ENCODE measurements at regions not wholly inside any gene's neighbourhood (a gene's known extent, or its start where the extent isn't known, plus 50 kb on each side); places are given as distances from the start of the nearest gene placed in this dataset.

DNA sequence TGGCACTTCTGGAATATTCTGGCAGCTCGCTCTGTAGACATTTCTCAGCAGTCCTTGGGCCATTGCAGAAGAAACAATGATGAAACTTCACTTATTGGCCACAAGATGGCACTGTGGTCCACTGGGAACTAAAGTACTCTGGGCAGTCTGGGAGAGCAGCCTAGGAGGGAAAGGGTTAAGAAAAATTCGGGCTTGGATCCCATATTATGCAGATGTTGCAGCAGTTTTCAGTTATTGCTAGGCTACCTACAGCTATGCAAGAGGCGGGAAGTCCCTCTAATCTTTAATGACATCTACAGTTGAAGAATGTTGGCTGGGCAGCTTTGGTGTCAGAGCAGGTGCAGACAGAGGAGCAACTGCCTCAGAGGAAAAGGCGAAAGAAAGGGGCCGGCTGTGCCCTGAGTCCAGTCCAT, 201.7 kb upstream of the PRSS58 start:
- ChIA-PET CTCF (interaction anchor here (0.7 to 10.6 kb wide), 24 partner anchors 9 to 144 kb away, joined by 3 to 79 read pairs (median 4); no protein-coding TSS in a partner anchor), POLR2A (no interaction called here)
- TF ChIP-seq, protein P1, sequence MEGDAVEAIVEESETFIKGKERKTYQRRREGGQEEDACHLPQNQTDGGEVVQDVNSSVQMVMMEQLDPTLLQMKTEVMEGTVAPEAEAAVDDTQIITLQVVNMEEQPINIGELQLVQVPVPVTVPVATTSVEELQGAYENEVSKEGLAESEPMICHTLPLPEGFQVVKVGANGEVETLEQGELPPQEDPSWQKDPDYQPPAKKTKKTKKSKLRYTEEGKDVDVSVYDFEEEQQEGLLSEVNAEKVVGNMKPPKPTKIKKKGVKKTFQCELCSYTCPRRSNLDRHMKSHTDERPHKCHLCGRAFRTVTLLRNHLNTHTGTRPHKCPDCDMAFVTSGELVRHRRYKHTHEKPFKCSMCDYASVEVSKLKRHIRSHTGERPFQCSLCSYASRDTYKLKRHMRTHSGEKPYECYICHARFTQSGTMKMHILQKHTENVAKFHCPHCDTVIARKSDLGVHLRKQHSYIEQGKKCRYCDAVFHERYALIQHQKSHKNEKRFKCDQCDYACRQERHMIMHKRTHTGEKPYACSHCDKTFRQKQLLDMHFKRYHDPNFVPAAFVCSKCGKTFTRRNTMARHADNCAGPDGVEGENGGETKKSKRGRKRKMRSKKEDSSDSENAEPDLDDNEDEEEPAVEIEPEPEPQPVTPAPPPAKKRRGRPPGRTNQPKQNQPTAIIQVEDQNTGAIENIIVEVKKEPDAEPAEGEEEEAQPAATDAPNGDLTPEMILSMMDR (IDR thresholded peaks at IDR 0.05; ENCODE audit: control extremely low read depth, extremely low read depth, low read depth, missing control alignments), result peak; percentile 67
- peak; percentile 52 for DNase-seq (ENCODE audit: extremely low spot score)

DNA sequence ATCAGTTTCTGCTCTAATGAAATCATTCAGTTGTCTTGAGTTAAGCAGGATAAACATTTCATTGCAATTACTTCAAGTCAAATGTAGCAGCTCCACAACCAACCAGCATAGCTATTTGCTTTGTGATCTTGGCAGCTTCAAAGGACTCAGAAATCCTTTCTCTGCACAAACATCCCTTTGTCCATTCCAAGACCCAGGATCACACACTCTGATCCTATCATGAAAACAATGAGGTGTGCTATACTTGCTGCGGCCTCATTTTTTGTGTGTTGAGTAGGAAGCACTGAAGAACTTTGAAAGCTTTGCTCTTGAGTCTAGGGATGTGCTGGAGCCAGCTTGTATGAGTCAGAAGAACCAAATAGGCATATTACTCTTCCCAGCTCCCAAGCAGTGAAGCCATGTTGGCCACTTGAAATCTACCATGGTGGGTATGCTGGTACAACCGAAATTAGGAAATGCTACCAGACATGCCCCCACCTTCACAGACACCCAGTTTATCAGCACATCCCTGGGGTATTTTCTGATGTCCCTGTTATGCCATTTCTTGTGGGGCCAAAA, 199.4 kb upstream of the PRSS58 start:
- ChIA-PET POLR2A (no interaction called here), CTCF (interaction anchor here (0.7 to 2.1 kb wide), 4 partner anchors 8 to 79 kb away, joined by 3 to 6 read pairs (median 4); no protein-coding TSS in a partner anchor)
- TF ChIP-seq, protein P1 (IDR thresholded peaks at IDR 0.05; ENCODE audit: control extremely low read depth, extremely low read depth, low read depth, missing control alignments), result no peak
- no peak for DNase-seq (ENCODE audit: extremely low spot score)

DNA sequence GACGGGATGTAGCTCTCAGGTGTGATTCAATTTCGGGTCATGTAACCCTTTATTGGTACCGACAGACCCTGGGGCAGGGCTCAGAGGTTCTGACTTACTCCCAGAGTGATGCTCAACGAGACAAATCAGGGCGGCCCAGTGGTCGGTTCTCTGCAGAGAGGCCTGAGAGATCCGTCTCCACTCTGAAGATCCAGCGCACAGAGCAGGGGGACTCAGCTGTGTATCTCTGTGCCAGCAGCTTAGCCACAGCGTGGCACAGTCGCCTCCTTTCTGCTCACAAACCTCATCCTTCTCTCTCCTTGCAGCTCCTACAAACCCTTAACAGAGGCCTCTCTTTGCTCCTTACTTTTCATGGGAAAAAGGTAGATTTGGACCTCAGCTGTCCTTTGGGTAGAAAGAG, 197.5 kb upstream of the PRSS58 start:
- CTCF ChIA-PET, result interaction anchor here (1.2 to 2.1 kb wide), 3 partner anchors 11 to 63 kb away, joined by 3 to 6 read pairs (median 5); no protein-coding TSS in a partner anchor
- TF ChIP-seq, protein P1 (IDR thresholded peaks at IDR 0.05; ENCODE audit: control extremely low read depth, extremely low read depth, low read depth, missing control alignments), result no peak
- POLR2A ChIA-PET, result no interaction called here
- DNase-seq (ENCODE audit: extremely low spot score), result no peak

DNA sequence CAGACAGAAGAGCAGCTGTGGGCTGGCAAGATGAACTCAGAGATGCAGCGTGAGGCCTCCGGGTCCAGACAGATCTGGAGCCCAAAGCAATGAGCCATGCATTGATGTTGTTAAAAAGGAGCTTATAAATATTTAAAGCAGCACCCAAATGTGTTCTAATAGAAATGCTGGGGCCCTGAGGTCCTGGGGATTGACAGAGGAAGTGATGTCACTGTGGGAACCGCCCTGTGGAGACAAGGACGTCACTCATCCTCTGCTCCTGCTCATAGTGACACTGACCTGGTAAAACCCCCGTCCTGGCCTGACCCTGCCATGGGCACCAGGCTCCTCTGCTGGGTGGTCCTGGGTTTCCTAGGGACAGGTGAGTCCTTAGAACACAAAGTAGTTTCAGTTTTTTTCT, 197.0 kb upstream of the PRSS58 start:
- POLR2A ChIA-PET, result no interaction called here

DNA sequence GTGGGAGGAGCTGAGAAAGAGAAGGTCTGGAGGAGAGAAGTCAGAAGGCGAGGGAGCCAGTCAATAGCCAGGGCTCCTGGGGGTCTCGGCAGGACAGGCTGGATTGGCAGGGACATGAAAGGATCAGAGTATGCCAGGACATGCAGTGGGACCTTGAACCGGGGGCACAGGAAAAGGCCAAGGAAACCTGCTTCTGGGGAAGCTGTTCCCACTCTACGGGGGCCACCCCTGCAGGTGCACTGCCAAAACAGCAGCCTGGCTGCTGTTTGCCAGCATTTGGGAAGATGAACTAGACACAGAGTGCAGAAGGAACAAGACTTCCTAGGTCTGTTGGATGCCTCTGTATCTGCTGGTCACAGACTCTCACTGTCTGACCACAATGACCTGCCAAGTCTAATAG, 194.9 kb upstream of the PRSS58 start:
- ChIA-PET CTCF (interaction anchor here (0.9 to 1.0 kb wide), 2 partner anchors 8 to 26 kb away, joined by 3 read pairs; no protein-coding TSS in a partner anchor), POLR2A (no interaction called here)
- no peak for DNase-seq (ENCODE audit: extremely low spot score)
- TF ChIP-seq, protein P1 (IDR thresholded peaks at IDR 0.05; ENCODE audit: control extremely low read depth, extremely low read depth, low read depth, missing control alignments), result no peak

More for the DNA sequence above, 197.0 kb upstream of the PRSS58 start:
- CTCF ChIA-PET, result interaction anchor here (0.7 to 1.4 kb wide), 3 partner anchors 10 to 151 kb away, joined by 3 to 5 read pairs (median 3); no protein-coding TSS in a partner anchor
- DNase-seq (ENCODE audit: extremely low spot score), result no peak
- TF ChIP-seq, protein P1 (IDR thresholded peaks at IDR 0.05; ENCODE audit: control extremely low read depth, extremely low read depth, low read depth, missing control alignments), result no peak

DNA sequence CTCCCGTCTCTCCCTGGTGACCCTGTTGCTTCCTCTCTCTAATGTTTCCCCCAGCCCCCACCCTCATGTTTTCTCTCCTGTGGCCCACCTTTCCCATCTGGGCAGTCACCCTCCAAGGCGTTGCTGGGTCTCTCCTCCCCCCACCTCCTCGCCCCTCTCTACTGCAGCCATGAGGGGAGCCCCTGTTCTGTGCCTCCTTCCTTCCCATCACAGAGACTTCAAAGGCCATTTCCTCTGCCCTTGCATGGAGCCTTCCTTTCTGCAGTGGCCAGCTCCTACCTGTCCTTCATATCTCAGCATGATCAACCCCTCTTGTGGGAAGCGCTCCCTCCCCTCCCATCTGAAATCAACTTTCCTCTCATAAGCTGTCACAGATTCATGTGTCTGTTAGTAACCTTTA, 194.0 kb upstream of the PRSS58 start:
- DNase-seq (ENCODE audit: extremely low spot score), result no peak
- CTCF ChIA-PET, result interaction anchor here (0.9 to 1.0 kb wide), 2 partner anchors 9 to 27 kb away, joined by 3 read pairs; no protein-coding TSS in a partner anchor
- TF ChIP-seq, protein P1 (IDR thresholded peaks at IDR 0.05; ENCODE audit: control extremely low read depth, extremely low read depth, low read depth, missing control alignments), result no peak

More for the DNA sequence above, 194.0 kb upstream of the PRSS58 start:
- POLR2A ChIA-PET, result no interaction called here
